Mesodermal cell (in vitro differentiated cells): ENCODE measurements at regions not wholly inside any gene's neighbourhood (a gene's known extent, or its start where the extent isn't known, plus 50 kb on each side); places are given as distances from the start of the nearest gene placed in this dataset.

Experiments used
- H3K27ac ChIP-seq: 2 replicates; pipeline ENCODE4 v1.7.0; 2013; ENCODE audit warnings: mild to moderate bottlenecking, low read depth, low read length, moderate library complexity; ENCODE audit not compliant: severe bottlenecking
- H3K36me3 ChIP-seq: 2 replicates; pipeline ENCODE4 v1.7.1; 2013; ENCODE audit warnings: mild to moderate bottlenecking, low read length, moderate library complexity; ENCODE audit not compliant: control insufficient read depth, insufficient read depth
- H3K4me1 ChIP-seq: one replicate; pipeline ENCODE4 v1.7.1; 2013; ENCODE audit warnings: mild to moderate bottlenecking, low read length; ENCODE audit not compliant: insufficient read depth, control insufficient read depth, poor library complexity, severe bottlenecking
- H3K4me3 ChIP-seq: 2 replicates; pipeline ENCODE4 v1.7.0; 2013; ENCODE audit warnings: low read length, control low read depth, mild to moderate bottlenecking; ENCODE audit not compliant: insufficient read depth, poor library complexity, severe bottlenecking; ENCODE audit errors: extremely low read depth
- H3K9me3 ChIP-seq: 2 replicates; pipeline ENCODE4 v1.7.1; 2013; ENCODE audit warnings: mild to moderate bottlenecking, low read length, moderate library complexity; ENCODE audit not compliant: control insufficient read depth
- WGBS, 2 experiments: methylation state at CpG; one replicate each; pipeline ENCODE4 v1.1.5; 2013; ENCODE audit warnings: missing lambda C conversion rate in 2 of 2; ENCODE audit not compliant: insufficient coverage in 2 of 2; 5-methylcytosine and 5-hydroxymethylcytosine counted together

DNA sequence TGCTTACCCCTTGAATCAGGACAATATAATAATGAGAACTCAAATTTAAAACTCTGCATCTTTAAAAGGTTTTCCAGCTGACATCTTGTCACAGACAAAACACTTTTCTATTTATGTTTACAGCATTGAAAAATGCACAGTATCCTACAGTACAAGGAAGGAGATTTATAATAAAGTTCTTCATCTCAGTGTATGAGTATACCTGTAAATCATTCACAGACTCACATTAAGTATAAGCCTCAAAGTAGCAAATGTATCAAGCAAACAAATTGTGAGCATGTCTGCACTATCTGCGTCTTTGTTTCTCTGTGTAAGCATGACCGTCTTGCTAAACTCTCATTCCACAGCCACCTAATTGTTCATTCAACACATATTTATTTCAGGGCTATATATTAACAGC is 52.8 kb downstream of the PPP1R2C start:
- Histone ChIP-seq H3K27ac (no peak overlapping the region), H3K36me3 (no peaks in the 10 kb centered on the region), H3K4me1 (no peaks in the 10 kb centered on the region), H3K9me3 (no peaks in the 10 kb centered on the region), H3K4me3 (no peak overlapping the region)
- no CpG with 5 or more reads among the region's 2 CpGs for WGBS, 2 experiments

DNA sequence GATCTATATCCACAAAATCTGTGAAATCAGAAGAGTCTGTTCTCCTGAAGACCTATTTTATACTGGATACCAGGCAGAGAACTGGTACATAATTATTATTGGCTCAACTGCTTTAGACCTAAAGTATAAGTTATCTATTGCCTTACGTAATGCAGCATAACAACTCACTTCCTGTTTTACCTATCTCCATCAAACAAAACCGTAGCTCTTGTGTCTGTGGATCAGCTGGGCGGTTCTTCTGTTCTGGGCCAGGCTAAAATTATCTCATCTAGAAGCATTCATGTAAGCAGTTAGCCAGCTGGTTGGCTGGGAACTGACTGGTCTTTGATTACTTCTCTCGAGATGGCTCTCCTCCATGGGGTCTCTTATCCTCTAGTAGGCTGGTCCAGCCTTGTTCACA is 57.8 kb downstream of the PPP1R2C start:
- Histone ChIP-seq H3K36me3 (no peaks in the 10 kb centered on the region), H3K27ac (no peak overlapping the region), H3K4me1 (no peaks in the 10 kb centered on the region), H3K9me3 (no peaks in the 10 kb centered on the region), H3K4me3 (no peak overlapping the region)
- WGBS, 2 experiments = no CpG with 5 or more reads among the region's 4 CpGs

DNA sequence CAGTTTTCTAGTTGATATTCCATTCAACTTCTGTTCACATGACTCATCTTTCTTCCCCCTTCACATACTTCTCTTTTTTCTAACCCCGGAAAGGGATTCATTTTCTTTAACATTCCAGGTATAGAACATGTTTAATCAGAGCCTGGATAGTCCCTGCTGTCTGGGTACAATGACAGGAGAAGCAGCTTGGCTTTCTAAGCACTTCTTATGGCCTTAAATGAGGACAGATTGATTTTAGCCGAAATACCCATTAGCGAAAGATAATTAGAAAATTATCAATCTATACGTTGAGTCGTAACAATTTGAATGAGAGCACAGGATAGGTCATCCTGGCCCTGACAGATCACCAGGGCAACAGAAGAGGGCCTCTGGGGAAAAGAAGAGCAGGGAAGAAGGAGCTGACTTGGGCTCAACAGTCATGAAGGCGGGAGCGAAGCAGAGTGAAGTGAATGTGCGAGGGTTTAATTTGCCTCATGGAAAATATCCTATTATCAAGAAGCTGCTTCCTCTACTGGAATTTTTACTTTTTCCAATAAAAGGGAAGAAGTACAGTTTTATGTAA is 62.2 kb downstream of the PPP1R2C start:
- Histone ChIP-seq H3K27ac (peak overlapping the region; percentile 33), H3K4me1 (no peaks in the 10 kb centered on the region), H3K9me3 (no peaks in the 10 kb centered on the region), H3K4me3 (no peak overlapping the region), H3K36me3 (no peaks in the 10 kb centered on the region)
- WGBS, 2 experiments = 88 to 90% methylated on average over 2 to 4 of the region's 8 CpGs

DNA sequence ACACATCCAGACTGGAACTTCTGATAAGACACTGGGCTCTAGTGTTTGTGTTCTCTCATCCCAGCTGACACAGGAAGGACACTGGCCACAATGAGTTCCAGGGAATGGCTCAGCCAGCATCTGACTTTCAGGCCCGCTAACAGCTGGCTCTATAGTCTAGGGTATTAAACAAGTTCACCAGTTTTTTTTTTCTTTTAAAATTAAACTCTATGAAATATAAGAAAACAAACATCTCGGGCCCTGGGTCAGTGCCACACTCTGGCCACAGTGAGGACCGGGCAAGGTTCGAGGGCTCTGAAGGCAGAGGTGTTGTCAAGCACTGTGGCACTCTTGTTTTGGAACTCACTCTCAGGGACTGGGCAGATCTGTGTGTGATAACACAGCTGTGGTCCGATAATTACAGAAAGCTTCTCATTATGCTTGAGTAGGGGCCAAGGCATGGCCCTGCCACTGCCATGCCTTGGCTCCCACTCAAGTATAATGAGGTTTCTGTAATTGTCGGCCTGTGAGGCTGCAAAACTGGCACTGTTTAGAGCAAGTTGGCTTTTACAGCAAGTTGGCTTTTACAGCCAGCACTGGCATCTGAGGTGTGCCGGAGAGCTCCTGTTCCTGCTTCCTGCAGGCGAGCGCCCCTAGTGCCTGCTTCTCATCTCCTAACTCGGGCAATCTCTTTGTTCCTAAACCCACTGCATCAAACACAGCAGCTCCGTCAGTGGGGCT is 62.8 kb downstream of the PPP1R2C start:
- 0 to 71% methylated on average over 1 to 2 of the region's 11 CpGs for WGBS, 2 experiments
- H3K9me3 ChIP-seq = no peaks in the 10 kb centered on the region
- no peak overlapping the region for H3K4me3 ChIP-seq
- H3K36me3 ChIP-seq = no peaks in the 10 kb centered on the region
- peak overlapping the region; percentile 33 for H3K27ac ChIP-seq
- no peaks in the 10 kb centered on the region for H3K4me1 ChIP-seq

DNA sequence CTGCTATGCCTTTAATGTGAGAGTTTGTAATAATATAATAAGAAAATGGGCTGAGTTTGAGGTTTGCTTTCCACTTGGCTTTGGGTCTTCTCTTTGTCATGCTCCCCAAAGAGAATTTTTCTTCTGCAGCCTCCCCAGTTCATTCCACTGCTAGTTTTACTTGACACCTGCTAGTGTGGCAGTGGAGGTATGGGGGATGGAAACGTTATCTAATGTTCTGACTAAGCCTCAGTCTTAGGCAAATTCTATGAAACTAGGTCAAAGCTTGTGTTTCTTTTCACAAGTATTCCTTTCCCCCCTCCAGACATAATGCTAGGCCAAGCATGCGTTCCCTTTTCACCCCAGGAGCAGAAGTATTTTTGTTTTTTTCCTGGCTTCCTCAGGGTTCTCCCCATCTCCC is 67.5 kb downstream of the PPP1R2C start:
- Histone ChIP-seq H3K27ac (no peak overlapping the region), H3K4me3 (no peak overlapping the region), H3K4me1 (no peaks in the 10 kb centered on the region), H3K36me3 (no peaks in the 10 kb centered on the region), H3K9me3 (no peaks in the 10 kb centered on the region)
- no CpG with 5 or more reads among the region's 2 CpGs for WGBS, 2 experiments

DNA sequence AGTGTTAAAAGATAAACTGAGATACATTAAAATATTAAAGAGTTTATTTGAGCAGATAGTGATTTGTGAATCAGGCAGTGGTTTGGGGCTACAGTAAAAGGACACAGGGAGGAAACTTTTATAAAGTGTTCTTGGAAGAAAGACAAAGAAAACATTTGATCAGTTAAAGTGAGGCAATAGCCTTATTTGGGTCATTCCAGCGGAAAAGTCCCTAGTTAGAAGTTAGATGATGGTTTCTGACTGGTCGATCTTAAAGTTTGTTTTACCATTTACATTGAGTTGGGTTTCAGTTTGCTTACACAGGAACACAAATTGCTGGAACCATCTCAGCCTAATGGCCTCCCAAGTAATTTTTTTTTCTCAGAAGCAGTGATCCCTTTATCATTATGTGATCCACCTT is 69.7 kb downstream of the PPP1R2C start:
- Histone ChIP-seq H3K9me3 (no peaks in the 10 kb centered on the region), H3K36me3 (no peaks in the 10 kb centered on the region), H3K4me3 (no peak overlapping the region), H3K27ac (no peak overlapping the region), H3K4me1 (no peaks in the 10 kb centered on the region)
- 100% methylated on average over 1 of the region's 2 CpGs; no CpG with 5 or more reads in 1 of the 2 experiments for WGBS, 2 experiments

DNA sequence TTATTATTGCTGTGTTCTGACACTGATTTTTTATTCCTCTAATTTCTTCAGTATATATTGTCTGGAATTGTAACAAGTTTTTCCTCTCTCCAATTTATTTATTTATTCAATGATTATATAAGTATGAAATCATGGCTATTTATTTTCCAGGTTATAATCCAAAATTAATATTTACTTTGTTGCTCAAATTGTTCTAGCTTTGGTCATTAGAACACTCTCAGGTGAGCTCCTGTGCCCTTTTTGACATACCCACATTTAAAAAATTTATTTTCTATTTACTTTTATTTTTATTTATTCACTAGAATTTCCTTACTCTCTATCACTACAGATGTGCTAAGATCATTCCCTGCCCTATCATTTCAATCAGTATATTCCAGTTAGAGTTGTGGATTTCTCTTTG is 70.2 kb downstream of the PPP1R2C start:
- no peak overlapping the region for H3K4me3 ChIP-seq
- no peak overlapping the region for H3K27ac ChIP-seq
- H3K36me3 ChIP-seq = no peaks in the 10 kb centered on the region
- no peaks in the 10 kb centered on the region for H3K4me1 ChIP-seq
- no peaks in the 10 kb centered on the region for H3K9me3 ChIP-seq

DNA sequence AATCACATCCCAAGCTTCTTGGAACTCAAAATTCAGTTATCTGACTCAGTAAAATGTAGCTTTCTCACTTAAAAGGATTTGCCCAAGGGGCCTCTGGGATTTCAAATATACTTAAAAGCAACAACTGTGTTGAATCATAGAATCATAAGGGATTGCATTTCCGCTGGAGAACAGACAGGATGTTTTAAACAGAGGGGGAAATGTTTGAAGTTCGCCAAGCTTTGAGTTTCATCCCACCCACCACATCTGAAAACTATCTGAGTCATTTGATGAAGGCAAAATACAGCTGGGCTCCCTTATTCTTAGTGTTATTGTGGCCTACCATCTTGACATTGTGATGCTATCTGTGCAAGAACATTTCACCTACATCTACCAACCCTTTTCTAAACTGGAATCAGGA is 73.5 kb downstream of the PPP1R2C start:
- H3K4me1 ChIP-seq = no peaks in the 10 kb centered on the region
- no peaks in the 10 kb centered on the region for H3K36me3 ChIP-seq
- WGBS, 2 experiments = no CpG with 5 or more reads among the region's 2 CpGs
- no peak overlapping the region for H3K4me3 ChIP-seq
- no peaks in the 10 kb centered on the region for H3K9me3 ChIP-seq
- H3K27ac ChIP-seq = no peak overlapping the region

- Histone ChIP-seq H3K4me1 (no peaks in the 10 kb centered on the region), H3K9me3 (no peaks in the 10 kb centered on the region), H3K36me3 (no peaks in the 10 kb centered on the region), H3K4me3 (no peak overlapping the region), H3K27ac (no peak overlapping the region)
- no CpG with 5 or more reads among the region's 3 CpGs for WGBS, 2 experiments
Observed at GRCh38 chrX:42697544-42697943, 80.4 kb downstream of the PPP1R2C start.

GRCh38 chrX:42696536-42697124 is 81.3 kb downstream of the PPP1R2C start:
- Histone ChIP-seq H3K9me3 (no peaks in the 10 kb centered on the region), H3K27ac (no peak overlapping the region), H3K36me3 (no peaks in the 10 kb centered on the region), H3K4me3 (no peak overlapping the region), H3K4me1 (no peaks in the 10 kb centered on the region)
- 77 to 93% methylated on average over 2 to 3 of the region's 3 CpGs for WGBS, 2 experiments

- 85 to 100% methylated on average over 1 to 2 of the region's 4 CpGs for WGBS, 2 experiments
Observed at GRCh38 chrX:42695800-42696358, 82.1 kb downstream of the PPP1R2C start.

More at GRCh38 chrX:42695800-42696358, 82.1 kb downstream of the PPP1R2C start:
- no peak overlapping the region for H3K4me3 ChIP-seq
- H3K36me3 ChIP-seq = no peaks in the 10 kb centered on the region
- H3K4me1 ChIP-seq = no peaks in the 10 kb centered on the region
- no peak overlapping the region for H3K27ac ChIP-seq
- no peaks in the 10 kb centered on the region for H3K9me3 ChIP-seq
